ENCODE measurements at regions not wholly inside any gene's neighbourhood (a gene's known extent, or its start where the extent isn't known, plus 50 kb on each side); places are given as distances from the start of the nearest gene placed in this dataset.
A peak's percentile ranks its signal among the peaks of the same experiment; 100 is the strongest.

DNA sequence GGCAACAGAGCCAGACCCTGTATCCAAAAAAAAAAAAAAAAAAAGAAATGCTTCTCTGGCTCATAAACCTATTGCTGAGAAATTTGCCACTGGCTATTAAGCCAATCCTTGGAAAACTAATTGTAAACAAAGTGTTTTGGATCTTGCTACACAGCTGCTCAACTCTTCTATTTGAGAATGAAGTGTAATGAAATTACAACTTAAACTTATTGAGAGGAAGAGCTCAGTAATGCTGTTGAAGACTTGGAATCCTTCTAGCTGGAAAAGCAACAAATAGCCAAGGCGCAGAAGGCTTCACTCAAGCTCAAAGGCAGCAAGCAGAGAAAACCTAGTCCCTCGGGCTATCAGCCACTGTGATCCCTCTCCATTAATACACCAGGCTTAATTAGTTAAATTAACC is 99.6 kb upstream of the ZNF438 start:
- no peak for DNase-seq (ENCODE audit: low read depth)
- ChIA-PET CTCF (interaction anchor here (1.3 kb wide), 1 partner anchor 10 kb away, joined by 4 read pairs; no protein-coding TSS in a partner anchor), POLR2A (no interaction called here)

DNA sequence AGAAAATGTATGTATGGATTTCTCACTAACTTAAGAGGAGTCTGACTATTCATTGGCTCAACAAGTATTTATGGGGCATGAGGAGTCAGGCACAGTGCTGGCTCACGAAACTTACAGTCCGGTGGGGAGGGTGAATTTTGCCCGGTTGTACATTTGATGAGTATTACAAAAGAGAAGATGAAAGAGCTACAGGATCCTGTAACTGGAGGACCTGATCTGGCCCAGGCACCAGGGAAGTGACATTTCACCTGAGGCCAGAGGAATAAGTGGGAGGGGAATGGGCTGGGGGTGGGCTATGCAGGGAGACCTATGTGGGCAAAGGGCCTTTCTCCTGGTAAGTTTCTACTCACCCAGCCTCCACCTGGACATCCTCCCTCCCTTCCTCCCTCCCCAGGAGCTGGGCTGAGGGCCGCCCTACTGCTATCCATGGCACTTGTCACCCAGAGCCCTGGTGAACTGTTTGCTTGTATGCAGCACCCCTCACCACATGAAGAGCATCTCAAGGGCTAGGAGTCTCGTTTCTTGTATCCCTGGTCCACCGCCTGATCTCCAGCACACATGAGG is 101.1 kb upstream of the ZNF438 start:
- TF ChIP-seq CTCF (IDR thresholded peaks at IDR 0.05; ENCODE audit: insufficient read depth, low read depth, low read length): no peak
- ChIA-PET CTCF (interaction anchor here (1.3 to 1.5 kb wide), 2 partner anchors 8 to 12 kb away, joined by 3 to 4 read pairs; no protein-coding TSS in a partner anchor), POLR2A (no interaction called here)
- Histone ChIP-seq H3K36me3 (ENCODE audit: control insufficient read depth, insufficient read depth, low read length) (no peaks in the 10 kb centered on the region), H3K27me3 (ENCODE audit: control insufficient read depth, insufficient read depth, low read length) (no peaks in the 10 kb centered on the region), H3K4me3 (ENCODE audit: low read depth, low read length) (no peak overlapping the region)
- DNase-seq (ENCODE audit: low read depth): no peak

More for the DNA sequence above, 99.6 kb upstream of the ZNF438 start:
- Histone ChIP-seq H3K36me3 (ENCODE audit: control insufficient read depth, insufficient read depth, low read length) (no peaks in the 10 kb centered on the region), H3K27me3 (ENCODE audit: control insufficient read depth, insufficient read depth, low read length) (no peaks in the 10 kb centered on the region), H3K4me3 (ENCODE audit: low read depth, low read length) (no peak overlapping the region)
- no peak for TF ChIP-seq CTCF (IDR thresholded peaks at IDR 0.05; ENCODE audit: insufficient read depth, low read depth, low read length)

DNA sequence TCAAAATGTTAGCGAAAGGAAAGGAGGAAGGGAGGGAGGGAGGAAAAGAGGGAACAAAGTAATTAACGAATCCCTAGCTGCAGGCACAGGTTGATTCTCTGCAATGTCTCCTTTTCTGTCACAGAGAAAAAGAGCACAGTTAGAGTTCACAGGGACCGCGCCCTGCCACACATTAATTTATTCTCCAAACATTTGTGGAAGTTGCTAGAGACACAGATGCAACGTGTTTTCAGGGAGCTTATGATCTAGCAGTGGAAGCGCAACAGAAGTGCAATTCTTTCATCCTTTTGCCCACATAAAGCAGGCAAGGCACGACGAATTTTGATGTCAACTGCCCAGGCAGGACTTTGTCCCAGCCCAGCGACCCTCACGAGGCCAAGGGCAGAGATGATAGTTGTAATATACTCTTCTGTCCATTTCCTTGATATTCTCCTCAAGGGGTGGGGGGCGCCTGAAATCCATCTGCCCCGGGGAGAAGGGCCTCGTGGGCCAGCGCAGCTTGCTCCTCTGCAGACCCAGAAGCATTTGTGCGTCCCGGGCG is 101.7 kb upstream of the ZNF438 start:
- H3K36me3 ChIP-seq (ENCODE audit: control insufficient read depth, insufficient read depth, low read length): no peaks in the 10 kb centered on the region
- POLR2A ChIA-PET: interaction anchor here (0.6 kb wide), 1 partner anchor 157 kb away, joined by 9 read pairs; no protein-coding TSS in a partner anchor
- H3K4me3 ChIP-seq (ENCODE audit: low read depth, low read length): no peak overlapping the region
- CTCF ChIA-PET: interaction anchor here (1.5 kb wide), 1 partner anchor 9 kb away, joined by 3 read pairs; no protein-coding TSS in a partner anchor
- H3K27me3 ChIP-seq (ENCODE audit: control insufficient read depth, insufficient read depth, low read length): no peaks in the 10 kb centered on the region
- TF ChIP-seq CTCF (IDR thresholded peaks at IDR 0.05; ENCODE audit: insufficient read depth, low read depth, low read length): no peak
- no peak for DNase-seq (ENCODE audit: low read depth)

DNA sequence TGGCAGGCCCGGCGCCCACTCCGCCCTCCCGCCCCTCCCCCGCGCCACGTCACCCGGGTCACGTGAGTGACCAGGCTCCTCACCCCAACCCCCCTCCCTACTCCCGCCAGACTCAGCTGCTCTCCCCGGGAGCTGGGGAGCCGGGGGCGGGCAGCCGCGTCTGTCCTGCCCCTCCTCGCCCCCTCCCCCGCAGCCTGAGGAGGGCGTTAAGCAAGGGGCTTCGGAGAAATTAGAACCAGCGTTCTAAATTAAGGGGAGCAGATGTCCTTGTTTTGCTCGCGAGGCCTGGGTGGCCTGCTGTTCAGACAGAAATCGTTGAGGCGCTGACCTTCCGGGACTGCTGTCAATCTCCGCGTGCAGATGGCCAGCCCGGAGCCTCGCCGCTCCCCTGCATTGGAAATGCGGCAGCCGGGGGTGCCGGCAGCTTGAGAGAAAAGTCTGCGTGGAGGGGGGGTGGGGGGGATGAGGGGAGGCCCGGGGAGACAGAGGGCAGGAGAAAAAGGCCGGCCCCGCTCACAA is 102.2 kb upstream of the ZNF438 start:
- no peak for TF ChIP-seq CTCF (IDR thresholded peaks at IDR 0.05; ENCODE audit: insufficient read depth, low read depth, low read length)
- H3K27me3 ChIP-seq (ENCODE audit: control insufficient read depth, insufficient read depth, low read length): no peaks in the 10 kb centered on the region
- H3K36me3 ChIP-seq (ENCODE audit: control insufficient read depth, insufficient read depth, low read length): no peaks in the 10 kb centered on the region
- CTCF ChIA-PET: interaction anchor here (0.6 to 1.5 kb wide), 3 partner anchors 9 to 187 kb away, joined by 3 read pairs; no protein-coding TSS in a partner anchor
- peak overlapping the region; percentile 24 for H3K4me3 ChIP-seq (ENCODE audit: low read depth, low read length)
- no peak for DNase-seq (ENCODE audit: low read depth)
- POLR2A ChIA-PET: interaction anchor here (0.6 kb wide), 1 partner anchor 156 kb away, joined by 9 read pairs; no protein-coding TSS in a partner anchor

DNA sequence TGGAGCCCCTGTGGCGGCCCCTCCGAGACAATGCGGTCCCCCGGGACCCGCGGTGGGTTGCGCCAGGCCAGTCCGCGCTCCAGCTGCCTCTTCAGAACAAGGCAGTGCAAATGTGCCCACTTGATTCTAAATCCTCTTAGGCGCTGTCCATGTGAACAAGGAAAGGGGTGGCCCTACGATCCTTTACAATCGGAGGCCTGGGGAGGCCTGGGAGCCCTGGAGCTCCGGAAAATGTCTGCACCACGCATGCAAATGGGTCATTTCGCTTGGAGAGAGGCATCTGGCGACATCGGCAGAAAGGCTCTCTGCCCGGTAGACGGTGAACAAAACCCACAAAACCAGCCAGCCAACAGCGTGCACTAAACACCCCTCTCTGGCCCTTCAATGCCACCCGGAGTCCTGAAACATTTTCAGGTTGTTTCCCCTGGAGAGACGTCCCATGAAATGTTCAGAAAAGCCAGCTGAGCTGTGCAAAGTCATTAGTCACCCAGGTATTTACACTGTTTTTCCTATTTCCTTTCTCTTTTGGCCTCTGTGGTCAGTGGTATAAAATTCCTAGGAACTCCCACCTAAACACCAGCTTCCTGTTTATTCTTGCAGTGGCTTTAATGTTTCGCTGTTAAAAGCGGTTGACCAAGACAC is 102.8 kb upstream of the ZNF438 start:
- no peaks in the 10 kb centered on the region for H3K27me3 ChIP-seq (ENCODE audit: control insufficient read depth, insufficient read depth, low read length)
- TF ChIP-seq CTCF (IDR thresholded peaks at IDR 0.05; ENCODE audit: insufficient read depth, low read depth, low read length): no peak
- no peaks in the 10 kb centered on the region for H3K36me3 ChIP-seq (ENCODE audit: control insufficient read depth, insufficient read depth, low read length)
- H3K4me3 ChIP-seq (ENCODE audit: low read depth, low read length): peak overlapping the region; percentile 24
- CTCF ChIA-PET: interaction anchor here (0.6 to 1.5 kb wide), 4 partner anchors 10 to 186 kb away, joined by 3 read pairs; no protein-coding TSS in a partner anchor
- POLR2A ChIA-PET: interaction anchor here (0.6 kb wide), 1 partner anchor 156 kb away, joined by 9 read pairs; no protein-coding TSS in a partner anchor
- no peak for DNase-seq (ENCODE audit: low read depth)
